HEK293 (cell line): ENCODE measurements at regions not wholly inside any gene's neighbourhood (a gene's known extent, or its start where the extent isn't known, plus 50 kb on each side); places are given as distances from the start of the nearest gene placed in this dataset.

Experiments used
- CTCF ChIA-PET: fragments of 350-600 bp; formaldehyde crosslinking; extraction: SDS; loops from one replicate; lab custom pipeline; 2021; ENCODE audit warnings: antibody characterized with exemption; lab: Yijun Ruan, JAX
- POLR2A ChIA-PET: fragments of 300-600 bp; formaldehyde crosslinking; extraction: SDS; loops from one replicate; lab custom pipeline; 2020; ENCODE audit warnings: antibody characterized with exemption, inconsistent platforms; lab: Yijun Ruan, JAX
- H3K27ac ChIP-seq: fragments of 200-500 bp; sonication (Bioruptor generic); 2 replicates; pipeline ENCODE4 v1.5.1; 2014; ENCODE audit warnings: low read depth, low read length, control low read depth, inconsistent platforms; ENCODE audit errors: extremely low read depth
- H3K36me3 ChIP-seq, 2 experiments: fragments of 200-500 bp in 1 of 2; sonication (Bioruptor generic) in 1 of 2; 1 replicate in 1 of 2; 2 replicates in 1 of 2; pipeline ENCODE4 v1.5.1; 2014 to 2017; ENCODE audit warnings: inconsistent platforms in 2 of 2, low read length in 2 of 2; ENCODE audit not compliant: control insufficient read depth in 2 of 2, insufficient read depth in 1 of 2
- H3K4me1 ChIP-seq: fragments of 200-500 bp; sonication (Bioruptor generic); 2 replicates; pipeline ENCODE4 v1.5.1; 2014; ENCODE audit warnings: mild to moderate bottlenecking, low read length, inconsistent platforms; ENCODE audit not compliant: control insufficient read depth, insufficient read depth
- H3K4me3 ChIP-seq: 2 replicates; pipeline ENCODE4 v1.5.1; 2011; ENCODE audit warnings: low read depth, mild to moderate bottlenecking, control low read depth, low read length, moderate library complexity
- H3K9me3 ChIP-seq: fragments of 200-500 bp; sonication (Bioruptor generic); 2 replicates; pipeline ENCODE4 v1.5.1; 2014; ENCODE audit warnings: low read depth, low read length, inconsistent platforms; ENCODE audit not compliant: control insufficient read depth, insufficient read depth
- HOXA7 ChIP-seq: sonication (generic); formaldehyde crosslinking; IDR thresholded peaks from 2 replicates; pipeline ENCODE4 v1.8.1; 2022; ENCODE audit warnings: missing genetic modification reagents, borderline replicate concordance
- PRDM6 ChIP-seq: fragments of 450-650 bp; formaldehyde crosslinking; IDR thresholded peaks from 2 replicates; pipeline ENCODE4 v1.5.1; 2017; ENCODE audit warnings: missing biosample characterization, missing genetic modification characterization
- REPIN1 ChIP-seq: fragments of 450-650 bp; formaldehyde crosslinking; IDR thresholded peaks from 2 replicates; pipeline ENCODE4 v1.5.1; 2017; ENCODE audit warnings: missing biosample characterization, missing genetic modification characterization, low read depth
- SCRT2 ChIP-seq: fragments of 450-650 bp; formaldehyde crosslinking; IDR thresholded peaks from 2 replicates; pipeline ENCODE4 v1.5.1; 2016; ENCODE audit warnings: missing biosample characterization, missing genetic modification characterization
- TRIM28 ChIP-seq: IDR thresholded peaks from 2 replicates; pipeline ENCODE4 v1.6.1; 2011; ENCODE audit warnings: low read length, control low read depth, borderline replicate concordance
- ZBTB1 ChIP-seq: fragments of 450-650 bp; formaldehyde crosslinking; IDR thresholded peaks from 2 replicates; pipeline ENCODE4 v1.5.1; 2016; ENCODE audit warnings: missing biosample characterization, missing genetic modification characterization
- ZNF10 ChIP-seq: fragments of 450-650 bp; formaldehyde crosslinking; IDR thresholded peaks from 2 replicates; pipeline ENCODE4 v1.5.1; 2017; ENCODE audit warnings: missing biosample characterization, missing genetic modification characterization
- ZNF140 ChIP-seq: fragments of 450-650 bp; formaldehyde crosslinking; IDR thresholded peaks from 2 replicates; pipeline ENCODE4 v1.5.1; 2016; ENCODE audit warnings: missing biosample characterization, missing genetic modification characterization
- ZNF174 ChIP-seq: fragments of 450-650 bp; formaldehyde crosslinking; IDR thresholded peaks from 2 replicates; pipeline ENCODE4 v1.5.0; 2017; ENCODE audit warnings: missing biosample characterization, mild to moderate bottlenecking, missing genetic modification characterization
- ZNF341 ChIP-seq: fragments of 450-650 bp; formaldehyde crosslinking; IDR thresholded peaks from 2 replicates; pipeline ENCODE4; 2016; ENCODE audit warnings: low read depth, missing biosample characterization, missing genetic modification characterization
- ZNF354C ChIP-seq: fragments of 450-650 bp; formaldehyde crosslinking; IDR thresholded peaks from 2 replicates; pipeline ENCODE4 v1.5.1; 2016; ENCODE audit warnings: missing biosample characterization, missing genetic modification characterization, low read depth, borderline replicate concordance
- ZNF558 ChIP-seq: fragments of 450-650 bp; formaldehyde crosslinking; IDR thresholded peaks from 2 replicates; pipeline ENCODE4 v1.5.1; 2016; ENCODE audit warnings: missing biosample characterization, missing genetic modification characterization
- ZNF561 ChIP-seq: fragments of 450-650 bp; IDR thresholded peaks from 2 replicates; pipeline ENCODE4 v1.5.1; 2018; ENCODE audit warnings: missing biosample characterization, missing genetic modification characterization, borderline replicate concordance
- ZNF626 ChIP-seq: fragments of 450-650 bp; sonication (Bioruptor Pico); formaldehyde crosslinking; IDR thresholded peaks from 2 replicates; pipeline ENCODE4 v1.5.1; 2018; ENCODE audit warnings: missing biosample characterization, missing genetic modification characterization, inconsistent platforms
- ZNF664 ChIP-seq: fragments of 450-650 bp; formaldehyde crosslinking; IDR thresholded peaks from 2 replicates; pipeline ENCODE4 v1.5.1; 2016; ENCODE audit warnings: missing biosample characterization, missing genetic modification characterization
- ZSCAN16 ChIP-seq: fragments of 450-650 bp; formaldehyde crosslinking; IDR thresholded peaks from 2 replicates; pipeline ENCODE4 v1.5.1; 2016; ENCODE audit warnings: missing biosample characterization, missing genetic modification characterization
- ZSCAN18 ChIP-seq: fragments of 450-650 bp; formaldehyde crosslinking; IDR thresholded peaks from 2 replicates; pipeline ENCODE4 v1.5.1; 2016; ENCODE audit warnings: missing biosample characterization, missing genetic modification characterization

GRCh38 chr18:24936691-24937090, 415.3 kb downstream of the ZNF521 start:
- Histone ChIP-seq H3K4me3 (no peak overlapping the region), H3K36me3 (no peaks in the 10 kb centered on the region), H3K4me1 (no peaks in the 10 kb centered on the region), H3K9me3 (no peaks in the 10 kb centered on the region), H3K27ac (no peak overlapping the region)
- TF ChIP-seq PRDM6 (tag by site-specific recombination) (no peak), ZNF354C (tag by site-specific recombination) (no peak), ZNF626 (tag by site-specific recombination) (no peak), HOXA7 (CRISPR knock-in tag) (no peak), ZNF341 (tag by site-specific recombination) (no peak), ZNF561 (tag by site-specific recombination) (no peak), SCRT2 (tag by site-specific recombination) (no peak), ZNF174 (tag by site-specific recombination) (no peak)
- ChIA-PET CTCF (no interaction called here), POLR2A (no interaction called here)

- Histone ChIP-seq H3K27ac (no peak overlapping the region), H3K4me3 (no peak overlapping the region), H3K36me3 (no peaks in the 10 kb centered on the region), H3K9me3 (no peaks in the 10 kb centered on the region), H3K4me1 (no peaks in the 10 kb centered on the region)
- ChIA-PET CTCF (interaction anchor here (0.8 to 1.2 kb wide), 2 partner anchors 8 to 10 kb away, joined by 3 to 6 read pairs; no protein-coding TSS in a partner anchor), POLR2A (no interaction called here)
- TF ChIP-seq PRDM6 (tag by site-specific recombination) (no peak), REPIN1 (no peak), ZNF140 (no peak), ZSCAN16 (no peak), ZNF664 (tag by site-specific recombination) (no peak), ZBTB1 (tag by site-specific recombination) (no peak)
- TF ChIP-seq, all 188 proteins: peak for 0
Observed at GRCh38 chr18:24937639-24938275, 414.2 kb downstream of the ZNF521 start.

GRCh38 chr18:24940416-24940815, 411.6 kb downstream of the ZNF521 start:
- H3K27ac ChIP-seq: no peak overlapping the region
- no peaks in the 10 kb centered on the region for H3K9me3 ChIP-seq
- no peaks in the 10 kb centered on the region for H3K4me1 ChIP-seq
- CTCF ChIA-PET: no interaction called here
- H3K36me3 ChIP-seq: no peaks in the 10 kb centered on the region
- TF ChIP-seq TRIM28: no peak
- TF ChIP-seq ZNF558 (tag by site-specific recombination): no peak
- no peak for TF ChIP-seq ZSCAN18 (tag by site-specific recombination)
- no peak for TF ChIP-seq ZNF10 (tag by site-specific recombination)
- POLR2A ChIA-PET: no interaction called here
- no peak overlapping the region for H3K4me3 ChIP-seq
